ENCODE measurements at regions not wholly inside any gene's neighbourhood (a gene's known extent, or its start where the extent isn't known, plus 50 kb on each side); places are given as distances from the start of the nearest gene placed in this dataset.

DNA sequence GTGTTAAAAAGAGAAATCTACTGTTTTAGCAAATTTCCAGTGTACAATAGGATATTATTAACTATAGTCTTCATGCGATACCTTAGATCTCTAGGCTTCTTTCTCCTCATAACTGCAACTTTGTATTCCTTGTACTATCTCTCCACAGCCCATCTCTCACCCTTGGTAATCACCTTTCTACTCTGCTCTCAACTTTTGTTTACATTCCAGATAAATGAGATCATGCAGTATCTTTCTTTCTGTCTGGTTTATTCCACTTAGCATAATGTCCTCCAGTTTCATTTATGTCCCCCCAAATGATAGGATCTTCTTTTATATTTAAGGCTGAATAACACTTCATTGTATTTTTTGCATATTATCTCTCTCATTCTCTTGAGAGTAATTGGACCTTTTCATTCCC lies 165.5 kb downstream of the HS3ST1 start:
- TF ChIP-seq CHD1 (IDR thresholded peaks at IDR 0.05; ENCODE audit: low read depth, low read length), result no peak
- TF ChIP-seq, protein P1, sequence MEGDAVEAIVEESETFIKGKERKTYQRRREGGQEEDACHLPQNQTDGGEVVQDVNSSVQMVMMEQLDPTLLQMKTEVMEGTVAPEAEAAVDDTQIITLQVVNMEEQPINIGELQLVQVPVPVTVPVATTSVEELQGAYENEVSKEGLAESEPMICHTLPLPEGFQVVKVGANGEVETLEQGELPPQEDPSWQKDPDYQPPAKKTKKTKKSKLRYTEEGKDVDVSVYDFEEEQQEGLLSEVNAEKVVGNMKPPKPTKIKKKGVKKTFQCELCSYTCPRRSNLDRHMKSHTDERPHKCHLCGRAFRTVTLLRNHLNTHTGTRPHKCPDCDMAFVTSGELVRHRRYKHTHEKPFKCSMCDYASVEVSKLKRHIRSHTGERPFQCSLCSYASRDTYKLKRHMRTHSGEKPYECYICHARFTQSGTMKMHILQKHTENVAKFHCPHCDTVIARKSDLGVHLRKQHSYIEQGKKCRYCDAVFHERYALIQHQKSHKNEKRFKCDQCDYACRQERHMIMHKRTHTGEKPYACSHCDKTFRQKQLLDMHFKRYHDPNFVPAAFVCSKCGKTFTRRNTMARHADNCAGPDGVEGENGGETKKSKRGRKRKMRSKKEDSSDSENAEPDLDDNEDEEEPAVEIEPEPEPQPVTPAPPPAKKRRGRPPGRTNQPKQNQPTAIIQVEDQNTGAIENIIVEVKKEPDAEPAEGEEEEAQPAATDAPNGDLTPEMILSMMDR (conservative IDR thresholded peaks at IDR 0.05; ENCODE audit: low read depth, low read length), result no peak
- TF ChIP-seq MAFK (IDR thresholded peaks at IDR 0.05; ENCODE audit: low read depth, low read length), result no peak
- no peak for TF ChIP-seq RAD21 (IDR thresholded peaks at IDR 0.05; ENCODE audit: low read length)
- TF ChIP-seq POLR2A (IDR thresholded peaks at IDR 0.05; ENCODE audit: low read depth, low read length), result no peak
- TF ChIP-seq BHLHE40 (IDR thresholded peaks at IDR 0.05; ENCODE audit: low read depth, low read length), result no peak
- TF ChIP-seq SMC3 (IDR thresholded peaks at IDR 0.05; ENCODE audit: low read depth, low read length), result no peak
- no peak for TF ChIP-seq MXI1 (IDR thresholded peaks at IDR 0.05; ENCODE audit: borderline replicate concordance, low read depth, low read length)
- TF ChIP-seq, protein P2, sequence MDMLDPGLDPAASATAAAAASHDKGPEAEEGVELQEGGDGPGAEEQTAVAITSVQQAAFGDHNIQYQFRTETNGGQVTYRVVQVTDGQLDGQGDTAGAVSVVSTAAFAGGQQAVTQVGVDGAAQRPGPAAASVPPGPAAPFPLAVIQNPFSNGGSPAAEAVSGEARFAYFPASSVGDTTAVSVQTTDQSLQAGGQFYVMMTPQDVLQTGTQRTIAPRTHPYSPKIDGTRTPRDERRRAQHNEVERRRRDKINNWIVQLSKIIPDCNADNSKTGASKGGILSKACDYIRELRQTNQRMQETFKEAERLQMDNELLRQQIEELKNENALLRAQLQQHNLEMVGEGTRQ (IDR thresholded peaks at IDR 0.05; ENCODE audit: low read depth, low read length), result no peak
- no peak for TF ChIP-seq NFE2L2 (IDR thresholded peaks at IDR 0.05; ENCODE audit: low read depth, low read length)
- TF ChIP-seq, protein P3, sequence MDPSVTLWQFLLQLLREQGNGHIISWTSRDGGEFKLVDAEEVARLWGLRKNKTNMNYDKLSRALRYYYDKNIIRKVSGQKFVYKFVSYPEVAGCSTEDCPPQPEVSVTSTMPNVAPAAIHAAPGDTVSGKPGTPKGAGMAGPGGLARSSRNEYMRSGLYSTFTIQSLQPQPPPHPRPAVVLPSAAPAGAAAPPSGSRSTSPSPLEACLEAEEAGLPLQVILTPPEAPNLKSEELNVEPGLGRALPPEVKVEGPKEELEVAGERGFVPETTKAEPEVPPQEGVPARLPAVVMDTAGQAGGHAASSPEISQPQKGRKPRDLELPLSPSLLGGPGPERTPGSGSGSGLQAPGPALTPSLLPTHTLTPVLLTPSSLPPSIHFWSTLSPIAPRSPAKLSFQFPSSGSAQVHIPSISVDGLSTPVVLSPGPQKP (IDR thresholded peaks at IDR 0.05; ENCODE audit: borderline replicate concordance, low read depth, low read length), result no peak

Measured in IMR-90 (cell line).